WTC11 (cell line): ENCODE measurements at regions not wholly inside any gene's neighbourhood (a gene's known extent, or its start where the extent isn't known, plus 50 kb on each side); places are given as distances from the start of the nearest gene placed in this dataset.

Source experiments
- ATAC-seq: fragments of 200-7000 bp; cut with Tn5 transposase; 2 replicates; pipeline ENCODE4 v1.10.0; 2021; ENCODE audit warnings: mild to moderate bottlenecking, moderate library complexity
- CTCF ChIA-PET: fragments of 300-600 bp; sonication (Branson Sonifier 250); formaldehyde crosslinking; loops from one replicate; lab custom pipeline; 2021; ENCODE audit warnings: antibody characterized with exemption; lab: Charles Lee
- POLR2A ChIA-PET: fragments of 350-600 bp; sonication (Branson Sonifier 250); formaldehyde crosslinking; loops from one replicate; lab custom pipeline; 2021; ENCODE audit warnings: antibody characterized with exemption; lab: Charles Lee
- DNase-seq: peaks from one replicate; pipeline ENCODE4 v3.0.0; 2021; ENCODE audit warnings: low spot score
- H3K27ac Mint-ChIP-seq: 2 replicates; pipeline ENCODE4 v1.8.0; 2021; ENCODE audit warnings: mixed read lengths
- H3K27me3 Mint-ChIP-seq: 2 replicates; pipeline ENCODE4 v1.8.0; 2021; ENCODE audit warnings: low read depth, mild to moderate bottlenecking, moderate library complexity, mixed read lengths
- H3K36me3 Mint-ChIP-seq: 2 replicates; pipeline ENCODE4 v1.8.0; 2021; ENCODE audit warnings: mixed read lengths
- H3K4me1 Mint-ChIP-seq: 2 replicates; pipeline ENCODE4 v1.8.0; 2022; ENCODE audit warnings: mixed read lengths
- H3K4me3 Mint-ChIP-seq: 2 replicates; pipeline ENCODE4 v1.8.0; 2021; ENCODE audit warnings: mild to moderate bottlenecking, moderate library complexity, mixed read lengths
- H3K9me3 Mint-ChIP-seq: 2 replicates; pipeline ENCODE4 v1.8.0; 2021; ENCODE audit warnings: mixed read lengths
- ATF2 ChIP-seq: sonication (generic); formaldehyde crosslinking; IDR thresholded peaks from 2 replicates; pipeline ENCODE4 v1.8.1; 2022; ENCODE audit warnings: low read depth, missing genetic modification reagents, borderline replicate concordance
- ATF6 ChIP-seq: sonication (generic); formaldehyde crosslinking; IDR thresholded peaks from 2 replicates; pipeline ENCODE4 v1.8.1; 2023; ENCODE audit warnings: mild to moderate bottlenecking, missing genetic modification reagents
- E2F5 ChIP-seq: sonication (generic); formaldehyde crosslinking; IDR thresholded peaks from 2 replicates; pipeline ENCODE4 v1.8.1; 2022; ENCODE audit warnings: mild to moderate bottlenecking, moderate library complexity, missing genetic modification reagents
- ESRRA ChIP-seq: sonication (generic); formaldehyde crosslinking; IDR thresholded peaks from 2 replicates; pipeline ENCODE4 v1.8.1; 2022; ENCODE audit warnings: mild to moderate bottlenecking, missing genetic modification reagents, borderline replicate concordance
- ETV6 ChIP-seq: sonication (generic); formaldehyde crosslinking; IDR thresholded peaks from 2 replicates; pipeline ENCODE4 v1.8.1; 2022; ENCODE audit warnings: mild to moderate bottlenecking, missing genetic modification reagents
- GABPB1 ChIP-seq: sonication (generic); formaldehyde crosslinking; IDR thresholded peaks from 2 replicates; pipeline ENCODE4 v1.8.1; 2023; ENCODE audit warnings: mild to moderate bottlenecking, missing genetic modification reagents
- GTF2I ChIP-seq: fragments of 250-450 bp; sonication (Bioruptor Pico); conservative IDR thresholded peaks from 2 replicates; pipeline ENCODE4 v1.4.0; 2021; ENCODE audit warnings: mild to moderate bottlenecking
- HMGA2 ChIP-seq: fragments of 250-450 bp; sonication (Bioruptor Pico); IDR thresholded peaks from 2 replicates; pipeline ENCODE4 v1.4.0; 2021; ENCODE audit warnings: mild to moderate bottlenecking, moderate library complexity
- NFATC4 ChIP-seq: fragments of 250-450 bp; sonication (Bioruptor Pico); IDR thresholded peaks from 2 replicates; pipeline ENCODE4 v1.9.0; 2021; ENCODE audit warnings: mild to moderate bottlenecking
- NR1H2 ChIP-seq: sonication (generic); formaldehyde crosslinking; IDR thresholded peaks from 2 replicates; pipeline ENCODE4 v1.9.0; 2021; ENCODE audit warnings: mild to moderate bottlenecking, moderate library complexity, missing genetic modification reagents
- NR2C2 ChIP-seq: sonication (generic); formaldehyde crosslinking; IDR thresholded peaks from 2 replicates; pipeline ENCODE4 v1.8.0; 2022; ENCODE audit warnings: mild to moderate bottlenecking, missing genetic modification reagents
- PRRX2 ChIP-seq: fragments of 250-450 bp; sonication (Bioruptor Pico); IDR thresholded peaks from 2 replicates; pipeline ENCODE4 v1.8.0; 2021; ENCODE audit warnings: mild to moderate bottlenecking
- RELA ChIP-seq: sonication (generic); formaldehyde crosslinking; IDR thresholded peaks from 2 replicates; pipeline ENCODE4 v1.8.1; 2022; ENCODE audit warnings: missing genetic modification reagents, mild to moderate bottlenecking, borderline replicate concordance
- TCF7 ChIP-seq: sonication (generic); formaldehyde crosslinking; IDR thresholded peaks from 2 replicates; pipeline ENCODE4 v1.8.0; 2022; ENCODE audit warnings: mild to moderate bottlenecking, low read depth, missing genetic modification reagents, moderate library complexity
- ZNF121 ChIP-seq: sonication (generic); formaldehyde crosslinking; IDR thresholded peaks from 2 replicates; pipeline ENCODE4 v1.8.0; 2023; ENCODE audit warnings: missing genetic modification reagents
- ZNF219 ChIP-seq: sonication (generic); formaldehyde crosslinking; IDR thresholded peaks from 2 replicates; pipeline ENCODE4 v1.8.0; 2023; ENCODE audit warnings: missing genetic modification reagents, mild to moderate bottlenecking, borderline replicate concordance
- ZNF263 ChIP-seq: sonication (generic); formaldehyde crosslinking; IDR thresholded peaks from 2 replicates; pipeline ENCODE4 v1.8.1; 2022; ENCODE audit warnings: low read depth, mild to moderate bottlenecking, moderate library complexity, missing genetic modification reagents
- ZNF396 ChIP-seq: fragments of 250-450 bp; sonication (Bioruptor Pico); IDR thresholded peaks from 2 replicates; pipeline ENCODE4 v1.8.0; 2021; ENCODE audit warnings: mild to moderate bottlenecking, moderate library complexity, borderline replicate concordance
- TF ChIP-seq, protein P1 (sequence below): sonication (generic); formaldehyde crosslinking; IDR thresholded peaks from 2 replicates; pipeline ENCODE4 v1.8.1; 2022; ENCODE audit warnings: missing genetic modification reagents, borderline replicate concordance
- TF ChIP-seq, protein P2 (sequence below): fragments of 250-450 bp; sonication (Bioruptor Pico); IDR thresholded peaks from 2 replicates; pipeline ENCODE4 v1.9.0; 2021; ENCODE audit warnings: mild to moderate bottlenecking
- TF ChIP-seq, protein P3 (sequence below): sonication (generic); formaldehyde crosslinking; IDR thresholded peaks from 2 replicates; pipeline ENCODE4 v1.8.0; 2022; ENCODE audit warnings: mild to moderate bottlenecking, missing genetic modification reagents
- TF ChIP-seq, protein P4 (sequence below): sonication (generic); formaldehyde crosslinking; IDR thresholded peaks from 2 replicates; pipeline ENCODE4 v1.8.1; 2022; ENCODE audit warnings: mild to moderate bottlenecking, missing genetic modification reagents, moderate library complexity, borderline replicate concordance
- TF ChIP-seq, protein P5 (sequence below): sonication (generic); formaldehyde crosslinking; IDR thresholded peaks from 2 replicates; pipeline ENCODE4 v1.8.1; 2023; ENCODE audit warnings: mild to moderate bottlenecking, missing genetic modification reagents

DNA sequence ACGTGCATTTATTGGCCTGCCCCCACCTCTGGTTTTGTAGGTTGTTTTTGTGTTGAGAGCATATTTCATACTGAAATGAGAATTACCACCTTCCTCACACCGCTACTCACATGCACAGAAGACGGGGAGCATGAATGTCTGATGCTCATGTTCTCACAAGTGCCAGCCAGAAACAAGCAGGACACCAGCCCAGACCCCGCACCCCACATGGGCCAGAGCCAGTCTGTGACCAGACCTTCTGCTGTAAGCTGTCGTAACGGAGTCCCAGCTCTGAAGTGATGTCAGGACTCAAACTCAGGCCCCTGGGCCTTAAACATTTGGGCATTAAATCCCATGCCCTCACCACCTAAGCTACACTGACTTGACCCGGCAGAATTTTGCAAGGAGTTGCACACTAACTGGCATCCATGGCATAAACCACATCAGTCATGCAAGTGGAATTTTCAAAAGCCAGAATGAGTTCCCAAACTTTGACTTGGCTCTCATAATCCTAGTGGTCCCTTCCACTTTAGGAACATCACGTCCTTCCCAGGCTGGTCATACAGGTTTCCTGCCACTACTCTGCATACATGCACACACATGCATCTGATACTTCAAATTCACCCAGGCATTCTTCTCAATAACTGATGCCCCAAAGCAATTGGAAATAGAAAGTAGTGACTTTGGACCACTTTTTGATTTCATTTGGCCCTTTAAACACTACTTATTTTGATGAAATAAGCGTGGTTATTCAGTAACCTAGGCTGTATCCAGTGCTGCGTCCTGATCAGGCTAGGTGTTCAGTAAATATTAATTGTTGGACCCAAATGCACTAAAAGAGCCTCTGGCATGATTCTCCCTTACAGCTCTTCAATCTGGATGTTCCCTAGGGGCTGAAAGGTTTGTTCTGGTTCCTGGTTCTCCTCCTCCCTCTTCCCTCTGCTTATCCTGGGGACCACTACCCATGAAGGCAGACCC lies 223.1 kb upstream of the ID2 start:
- peaks cover 9% of the 10 kb centered on the region for H3K4me1 Mint-ChIP-seq
- no peak overlapping the region for H3K4me3 Mint-ChIP-seq
- H3K27ac Mint-ChIP-seq: no peak overlapping the region
- TF ChIP-seq, protein P1, sequence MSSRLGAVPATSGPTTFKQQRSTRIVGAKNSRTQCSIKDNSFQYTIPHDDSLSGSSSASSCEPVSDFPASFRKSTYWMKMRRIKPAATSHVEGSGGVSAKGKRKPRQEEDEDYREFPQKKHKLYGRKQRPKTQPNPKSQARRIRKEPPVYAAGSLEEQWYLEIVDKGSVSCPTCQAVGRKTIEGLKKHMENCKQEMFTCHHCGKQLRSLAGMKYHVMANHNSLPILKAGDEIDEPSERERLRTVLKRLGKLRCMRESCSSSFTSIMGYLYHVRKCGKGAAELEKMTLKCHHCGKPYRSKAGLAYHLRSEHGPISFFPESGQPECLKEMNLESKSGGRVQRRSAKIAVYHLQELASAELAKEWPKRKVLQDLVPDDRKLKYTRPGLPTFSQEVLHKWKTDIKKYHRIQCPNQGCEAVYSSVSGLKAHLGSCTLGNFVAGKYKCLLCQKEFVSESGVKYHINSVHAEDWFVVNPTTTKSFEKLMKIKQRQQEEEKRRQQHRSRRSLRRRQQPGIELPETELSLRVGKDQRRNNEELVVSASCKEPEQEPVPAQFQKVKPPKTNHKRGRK (CRISPR knock-in tag): no peak
- TF ChIP-seq, protein P2, sequence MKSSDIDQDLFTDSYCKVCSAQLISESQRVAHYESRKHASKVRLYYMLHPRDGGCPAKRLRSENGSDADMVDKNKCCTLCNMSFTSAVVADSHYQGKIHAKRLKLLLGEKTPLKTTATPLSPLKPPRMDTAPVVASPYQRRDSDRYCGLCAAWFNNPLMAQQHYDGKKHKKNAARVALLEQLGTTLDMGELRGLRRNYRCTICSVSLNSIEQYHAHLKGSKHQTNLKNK (CRISPR knock-in tag): no peak
- TF ChIP-seq GTF2I (CRISPR knock-in tag) (no peak), ATF2 (no peak), ZNF121 (no peak), NR1H2 (CRISPR knock-in tag) (no peak), ZNF219 (CRISPR knock-in tag) (no peak), TCF7 (CRISPR knock-in tag) (no peak), NR2C2 (no peak), ZNF263 (CRISPR knock-in tag) (no peak), NFATC4 (CRISPR knock-in tag) (no peak), RELA (CRISPR knock-in tag) (no peak), PRRX2 (CRISPR knock-in tag) (no peak)
- TF ChIP-seq, protein P3, sequence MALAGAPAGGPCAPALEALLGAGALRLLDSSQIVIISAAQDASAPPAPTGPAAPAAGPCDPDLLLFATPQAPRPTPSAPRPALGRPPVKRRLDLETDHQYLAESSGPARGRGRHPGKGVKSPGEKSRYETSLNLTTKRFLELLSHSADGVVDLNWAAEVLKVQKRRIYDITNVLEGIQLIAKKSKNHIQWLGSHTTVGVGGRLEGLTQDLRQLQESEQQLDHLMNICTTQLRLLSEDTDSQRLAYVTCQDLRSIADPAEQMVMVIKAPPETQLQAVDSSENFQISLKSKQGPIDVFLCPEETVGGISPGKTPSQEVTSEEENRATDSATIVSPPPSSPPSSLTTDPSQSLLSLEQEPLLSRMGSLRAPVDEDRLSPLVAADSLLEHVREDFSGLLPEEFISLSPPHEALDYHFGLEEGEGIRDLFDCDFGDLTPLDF: no peak
- TF ChIP-seq, protein P4, sequence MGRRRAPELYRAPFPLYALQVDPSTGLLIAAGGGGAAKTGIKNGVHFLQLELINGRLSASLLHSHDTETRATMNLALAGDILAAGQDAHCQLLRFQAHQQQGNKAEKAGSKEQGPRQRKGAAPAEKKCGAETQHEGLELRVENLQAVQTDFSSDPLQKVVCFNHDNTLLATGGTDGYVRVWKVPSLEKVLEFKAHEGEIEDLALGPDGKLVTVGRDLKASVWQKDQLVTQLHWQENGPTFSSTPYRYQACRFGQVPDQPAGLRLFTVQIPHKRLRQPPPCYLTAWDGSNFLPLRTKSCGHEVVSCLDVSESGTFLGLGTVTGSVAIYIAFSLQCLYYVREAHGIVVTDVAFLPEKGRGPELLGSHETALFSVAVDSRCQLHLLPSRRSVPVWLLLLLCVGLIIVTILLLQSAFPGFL (CRISPR knock-in tag): no peak
- CTCF ChIA-PET: no interaction called here
- H3K27me3 Mint-ChIP-seq: no peaks in the 10 kb centered on the region; the same call in 1 of the 2 replicates
- POLR2A ChIA-PET: no interaction called here
- no peak for DNase-seq
- no peaks in the 10 kb centered on the region for H3K9me3 Mint-ChIP-seq
- H3K36me3 Mint-ChIP-seq: no peaks in the 10 kb centered on the region
- no peak for ATAC-seq

DNA sequence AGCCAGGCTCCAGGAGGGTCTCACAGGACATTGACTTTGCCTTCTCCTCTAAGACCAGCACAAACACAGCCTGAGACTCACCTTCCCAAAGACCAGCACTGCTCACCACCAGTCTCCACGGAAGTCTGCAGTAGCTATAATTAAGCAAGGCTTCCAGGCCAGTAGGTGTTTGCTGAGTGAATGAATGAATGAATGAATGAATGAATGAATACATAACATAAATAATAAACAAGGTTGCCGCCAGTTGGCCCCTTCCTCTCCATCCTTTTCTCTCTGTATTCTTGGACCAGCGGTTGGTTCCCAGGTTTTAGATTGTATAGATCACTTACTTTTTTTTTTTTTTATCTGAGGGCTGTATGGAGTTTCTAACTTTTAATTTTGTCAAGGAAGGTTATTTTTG lies 222.4 kb upstream of the ID2 start:
- H3K27me3 Mint-ChIP-seq: no peaks in the 10 kb centered on the region; the same call in 1 of the 2 replicates
- ATAC-seq: no peak
- no peak for DNase-seq
- no peak overlapping the region for H3K27ac Mint-ChIP-seq
- H3K4me1 Mint-ChIP-seq: peaks cover 9% of the 10 kb centered on the region
- POLR2A ChIA-PET: no interaction called here
- no peaks in the 10 kb centered on the region for H3K9me3 Mint-ChIP-seq
- CTCF ChIA-PET: no interaction called here
- H3K4me3 Mint-ChIP-seq: no peak overlapping the region
- no peaks in the 10 kb centered on the region for H3K36me3 Mint-ChIP-seq
- TF ChIP-seq E2F5 (CRISPR knock-in tag): no peak
- TF ChIP-seq, protein P1 (CRISPR knock-in tag): no peak
- TF ChIP-seq ETV6: no peak
- no peak for TF ChIP-seq ATF6 (CRISPR knock-in tag)
- TF ChIP-seq ZNF263 (CRISPR knock-in tag): no peak
- TF ChIP-seq GTF2I (CRISPR knock-in tag): no peak
- no peak for TF ChIP-seq GABPB1 (CRISPR knock-in tag)
- no peak for TF ChIP-seq ZNF396
- no peak for TF ChIP-seq HMGA2 (CRISPR knock-in tag)
- TF ChIP-seq ESRRA (CRISPR knock-in tag): no peak
- TF ChIP-seq, protein P5, sequence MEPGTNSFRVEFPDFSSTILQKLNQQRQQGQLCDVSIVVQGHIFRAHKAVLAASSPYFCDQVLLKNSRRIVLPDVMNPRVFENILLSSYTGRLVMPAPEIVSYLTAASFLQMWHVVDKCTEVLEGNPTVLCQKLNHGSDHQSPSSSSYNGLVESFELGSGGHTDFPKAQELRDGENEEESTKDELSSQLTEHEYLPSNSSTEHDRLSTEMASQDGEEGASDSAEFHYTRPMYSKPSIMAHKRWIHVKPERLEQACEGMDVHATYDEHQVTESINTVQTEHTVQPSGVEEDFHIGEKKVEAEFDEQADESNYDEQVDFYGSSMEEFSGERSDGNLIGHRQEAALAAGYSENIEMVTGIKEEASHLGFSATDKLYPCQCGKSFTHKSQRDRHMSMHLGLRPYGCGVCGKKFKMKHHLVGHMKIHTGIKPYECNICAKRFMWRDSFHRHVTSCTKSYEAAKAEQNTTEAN (CRISPR knock-in tag): no peak
